Activated B cell treated with CpG ODN at 0.5 μM for 24 hours (primary cell): ENCODE measurements at regions not wholly inside any gene's neighbourhood (a gene's known extent, or its start where the extent isn't known, plus 50 kb on each side); places are given as distances from the start of the nearest gene placed in this dataset.

Experiments used
- ATAC-seq: fragments of 200-7000 bp; cut with Tn5 transposase; one replicate; pipeline ENCODE4 v1.10.0; 2021; ENCODE audit warnings: low read depth, mild to moderate bottlenecking, moderate library complexity
- CTCF ChIA-PET: fragments of 350-600 bp; sonication (Branson Sonifier 250); formaldehyde crosslinking; loops from one replicate; lab custom pipeline; 2021; ENCODE audit warnings: antibody characterized with exemption; lab: Charles Lee
- POLR2A ChIA-PET: fragments of 350-600 bp; sonication (Branson Sonifier 250); formaldehyde crosslinking; loops from one replicate; lab custom pipeline; 2021; ENCODE audit warnings: antibody characterized with exemption; lab: Charles Lee
- DNase-seq: peaks from one replicate; pipeline ENCODE4 v3.0.0; 2022
- H3K27ac Mint-ChIP-seq: one replicate; pipeline ENCODE4 v1.8.0; 2020; ENCODE audit warnings: mixed read lengths
- H3K27me3 Mint-ChIP-seq: one replicate; pipeline ENCODE4 v1.8.0; 2021; ENCODE audit warnings: mixed read lengths
- H3K36me3 Mint-ChIP-seq: one replicate; pipeline ENCODE4 v1.8.0; 2021; ENCODE audit warnings: low read depth, mixed read lengths
- H3K4me1 Mint-ChIP-seq: one replicate; pipeline ENCODE4 v1.8.0; 2021; ENCODE audit warnings: mixed read lengths
- H3K4me3 Mint-ChIP-seq: one replicate; pipeline ENCODE4 v1.8.0; 2020; ENCODE audit warnings: mild to moderate bottlenecking, mixed read lengths
- H3K9me3 Mint-ChIP-seq: one replicate; pipeline ENCODE4 v1.8.0; 2020; ENCODE audit warnings: mixed read lengths
- intact Hi-C: fragments of 100-400 bp; cut with micrococcal nuclease; formaldehyde crosslinking; loops from one replicate; pipeline ENCODE4 v1.15.1; 2024
- TF ChIP-seq, protein P1 (sequence below): fragments of 200-600 bp; IDR thresholded peaks from one replicate; pipeline ENCODE4 v1.8.0; 2022; ENCODE audit warnings: antibody characterized with exemption, mild to moderate bottlenecking

DNA sequence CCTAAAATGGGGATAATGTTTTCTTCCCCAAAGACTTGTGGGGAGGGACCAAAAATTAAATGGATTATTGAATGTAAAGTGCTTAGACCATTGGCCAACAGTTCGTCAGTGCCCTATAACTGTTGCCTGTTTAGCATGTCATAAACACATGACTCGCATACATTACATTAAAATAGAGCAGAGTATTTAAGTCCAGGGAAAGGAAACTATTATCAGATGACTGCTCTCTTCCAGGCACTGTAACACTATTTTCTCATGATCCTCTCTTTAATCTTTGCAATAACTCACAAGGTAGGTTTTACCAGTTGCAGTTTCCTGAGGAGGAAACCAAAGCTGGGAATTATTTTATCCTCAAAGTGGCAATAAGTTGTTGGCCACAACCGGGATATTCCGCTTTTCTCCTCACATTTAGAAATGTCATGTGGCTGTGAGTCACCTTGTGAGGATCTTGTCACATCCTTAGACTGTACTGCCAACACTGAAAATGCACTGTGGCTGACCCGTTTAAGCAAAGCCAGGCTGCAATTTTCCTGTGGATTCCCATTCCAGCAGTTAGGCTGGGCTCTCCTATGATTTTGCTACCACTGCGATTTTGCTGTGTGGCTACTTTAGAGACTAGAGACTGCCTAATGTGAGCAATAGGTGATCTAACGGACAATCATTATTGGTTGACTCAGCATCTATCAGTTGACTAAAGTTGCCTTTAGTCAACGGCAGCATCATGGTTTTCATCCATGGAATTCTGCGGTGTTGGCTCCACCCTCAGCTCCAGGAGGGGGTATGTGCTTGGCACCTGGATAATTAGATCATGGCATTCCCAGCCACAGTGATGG lies 58.3 kb upstream of the DHX40 start:
- H3K27me3 Mint-ChIP-seq, result no peaks in the 10 kb centered on the region
- H3K4me3 Mint-ChIP-seq, result no peak overlapping the region
- TF ChIP-seq, protein P1, sequence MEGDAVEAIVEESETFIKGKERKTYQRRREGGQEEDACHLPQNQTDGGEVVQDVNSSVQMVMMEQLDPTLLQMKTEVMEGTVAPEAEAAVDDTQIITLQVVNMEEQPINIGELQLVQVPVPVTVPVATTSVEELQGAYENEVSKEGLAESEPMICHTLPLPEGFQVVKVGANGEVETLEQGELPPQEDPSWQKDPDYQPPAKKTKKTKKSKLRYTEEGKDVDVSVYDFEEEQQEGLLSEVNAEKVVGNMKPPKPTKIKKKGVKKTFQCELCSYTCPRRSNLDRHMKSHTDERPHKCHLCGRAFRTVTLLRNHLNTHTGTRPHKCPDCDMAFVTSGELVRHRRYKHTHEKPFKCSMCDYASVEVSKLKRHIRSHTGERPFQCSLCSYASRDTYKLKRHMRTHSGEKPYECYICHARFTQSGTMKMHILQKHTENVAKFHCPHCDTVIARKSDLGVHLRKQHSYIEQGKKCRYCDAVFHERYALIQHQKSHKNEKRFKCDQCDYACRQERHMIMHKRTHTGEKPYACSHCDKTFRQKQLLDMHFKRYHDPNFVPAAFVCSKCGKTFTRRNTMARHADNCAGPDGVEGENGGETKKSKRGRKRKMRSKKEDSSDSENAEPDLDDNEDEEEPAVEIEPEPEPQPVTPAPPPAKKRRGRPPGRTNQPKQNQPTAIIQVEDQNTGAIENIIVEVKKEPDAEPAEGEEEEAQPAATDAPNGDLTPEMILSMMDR, result no peak
- ChIA-PET CTCF (no interaction called here), POLR2A (no interaction called here)
- H3K4me1 Mint-ChIP-seq, result no peaks in the 10 kb centered on the region
- intact Hi-C loops, result no loop called here
- no peaks in the 10 kb centered on the region for H3K9me3 Mint-ChIP-seq
- H3K27ac Mint-ChIP-seq, result no peak overlapping the region
- DNase-seq, result no peak
- ATAC-seq, result no peak
- no peaks in the 10 kb centered on the region for H3K36me3 Mint-ChIP-seq

DNA sequence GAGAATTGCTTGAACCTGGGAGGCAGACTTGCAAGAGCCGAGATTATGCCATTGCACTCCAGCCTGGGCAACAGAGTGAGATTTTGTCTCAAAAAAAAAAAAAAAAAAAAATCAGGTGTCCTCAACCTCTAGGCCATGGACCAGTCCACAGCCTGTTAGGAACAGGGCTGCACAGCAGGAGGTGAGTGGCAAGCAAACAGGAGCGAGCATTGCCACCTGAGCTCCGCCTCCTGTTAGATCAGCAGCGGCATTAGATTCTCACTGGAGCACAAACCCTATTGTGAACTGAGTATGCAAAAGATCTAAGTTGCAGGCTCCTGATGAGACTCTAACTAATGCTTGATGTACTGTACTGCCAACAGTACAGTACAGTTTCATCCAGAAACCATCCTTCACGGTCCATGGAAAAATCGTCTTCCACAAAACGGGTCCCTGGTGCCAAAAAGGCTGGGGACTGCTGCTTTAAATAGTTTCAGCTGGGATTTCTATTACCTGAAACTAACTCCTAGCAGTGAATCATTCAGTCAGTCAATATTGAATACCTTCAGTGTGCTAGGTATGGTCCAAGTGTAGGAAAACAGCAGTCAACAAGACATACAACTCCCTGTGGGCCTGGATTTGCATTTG lies 56.3 kb upstream of the DHX40 start:
- Mint-ChIP-seq H3K4me3 (no peak overlapping the region), H3K27ac (no peak overlapping the region), H3K9me3 (no peaks in the 10 kb centered on the region), H3K36me3 (no peaks in the 10 kb centered on the region), H3K27me3 (no peaks in the 10 kb centered on the region), H3K4me1 (no peaks in the 10 kb centered on the region)
- POLR2A ChIA-PET, result no interaction called here
- ATAC-seq (no peak), DNase-seq (no peak)
- TF ChIP-seq, protein P1, result no peak
- CTCF ChIA-PET, result no interaction called here
- intact Hi-C loops, result no loop called here

- CTCF ChIA-PET, result no interaction called here
- H3K9me3 Mint-ChIP-seq, result no peaks in the 10 kb centered on the region
- H3K36me3 Mint-ChIP-seq, result no peaks in the 10 kb centered on the region
- no peak for ATAC-seq
- H3K4me3 Mint-ChIP-seq, result no peak overlapping the region
- no peak overlapping the region for H3K27ac Mint-ChIP-seq
- no peak for DNase-seq
- intact Hi-C loops, result no loop called here
- POLR2A ChIA-PET, result no interaction called here
- H3K27me3 Mint-ChIP-seq, result no peaks in the 10 kb centered on the region
- H3K4me1 Mint-ChIP-seq, result no peaks in the 10 kb centered on the region
- TF ChIP-seq, protein P1, result no peak
Measured at GRCh38 chr17:59510611-59511010, 54.8 kb upstream of the DHX40 start.

DNA sequence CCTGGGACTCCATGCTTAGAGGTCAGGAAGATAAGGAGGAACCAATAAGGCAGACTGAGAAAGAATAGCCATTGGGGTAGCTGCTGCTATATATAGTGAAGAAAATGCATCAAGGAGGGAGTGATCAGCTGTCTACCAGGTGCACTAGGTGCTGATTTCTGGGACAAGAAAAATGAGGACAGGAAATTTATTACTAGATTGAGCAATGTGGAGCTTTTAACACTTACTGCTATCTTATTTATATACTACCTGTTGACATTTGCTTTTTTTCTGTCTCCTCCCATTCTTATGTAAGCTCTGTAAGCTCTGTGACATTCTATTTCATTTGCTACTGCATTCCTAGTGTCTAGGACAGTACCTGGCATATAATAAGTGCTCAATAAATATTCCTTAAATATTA lies 53.7 kb upstream of the DHX40 start:
- ATAC-seq, result no peak
- CTCF ChIA-PET, result no interaction called here
- no peaks in the 10 kb centered on the region for H3K36me3 Mint-ChIP-seq
- no peak overlapping the region for H3K27ac Mint-ChIP-seq
- TF ChIP-seq, protein P1, result no peak
- H3K4me3 Mint-ChIP-seq, result no peak overlapping the region
- no peaks in the 10 kb centered on the region for H3K27me3 Mint-ChIP-seq
- H3K4me1 Mint-ChIP-seq, result no peaks in the 10 kb centered on the region
- no peaks in the 10 kb centered on the region for H3K9me3 Mint-ChIP-seq
- POLR2A ChIA-PET, result no interaction called here
- intact Hi-C loops, result no loop called here
- no peak for DNase-seq

DNA sequence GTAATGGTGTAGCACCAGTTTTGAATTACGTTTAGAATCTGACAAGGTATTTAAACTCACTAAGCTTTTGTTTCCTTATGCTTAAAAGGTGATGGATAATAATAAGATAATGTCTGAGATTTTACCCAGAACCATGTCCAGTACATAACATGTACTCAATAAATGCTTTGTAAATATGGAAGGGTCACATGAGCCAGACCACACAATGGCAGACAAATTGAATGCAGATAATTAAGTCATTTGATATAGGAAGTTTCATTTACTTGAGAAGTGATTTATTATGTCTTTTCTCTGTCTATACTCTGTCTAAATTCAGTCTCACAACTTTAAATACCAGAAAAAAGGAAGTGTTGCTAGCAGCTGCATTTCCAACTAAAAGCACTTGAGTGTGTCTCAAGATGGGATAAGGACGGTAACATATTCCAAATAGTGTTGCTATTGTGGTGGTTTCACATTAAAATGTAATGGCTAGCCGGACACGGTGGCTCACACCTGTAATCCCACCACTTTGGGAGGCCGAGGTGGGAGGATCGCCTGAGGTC lies 52.5 kb upstream of the DHX40 start:
- no peak for ATAC-seq
- CTCF ChIA-PET, result no interaction called here

More for the DNA sequence above, 52.5 kb upstream of the DHX40 start:
- POLR2A ChIA-PET, result no interaction called here
- TF ChIP-seq, protein P1, result no peak
- Mint-ChIP-seq H3K27me3 (no peaks in the 10 kb centered on the region), H3K9me3 (no peaks in the 10 kb centered on the region), H3K27ac (no peak overlapping the region), H3K4me3 (no peak overlapping the region), H3K4me1 (no peaks in the 10 kb centered on the region), H3K36me3 (no peaks in the 10 kb centered on the region)
- intact Hi-C loops, result no loop called here
- no peak for DNase-seq
